Stimulated activated CD4-positive, alpha-beta T cell treated with anti-CD3 and anti-CD28 coated beads, Interleukin-15, amount 100 ng/mL, for 48 hours (primary cell): ENCODE measurements at regions not wholly inside any gene's neighbourhood (a gene's known extent, or its start where the extent isn't known, plus 50 kb on each side); places are given as distances from the start of the nearest gene placed in this dataset.
A peak's percentile ranks its signal among the peaks of the same experiment; 100 is the strongest.

ENCODE experiments used
- DNase-seq, 2 donors: peaks; one replicate each; pipeline ENCODE4 v3.0.0-alpha.2; 2020; ENCODE audit warnings: low read depth in 2 of 2

GRCh38 chr12:85352016-85352415 is 72.0 kb downstream of the ALX1 start:
- no peak for DNase-seq

- DNase-seq: no peak
These were observed 76.8 kb downstream of the ALX1 start for GRCh38 chr12:85356596-85357385.

GRCh38 chr12:85357609-85358008 is 77.6 kb downstream of the ALX1 start:
- DNase-seq: no peak

GRCh38 chr12:85358715-85359114 is 78.7 kb downstream of the ALX1 start:
- no peak for DNase-seq

GRCh38 chr12:85363382-85364190 is 83.6 kb downstream of the ALX1 start:
- no peak for DNase-seq

GRCh38 chr12:85367936-85368335 is 87.9 kb downstream of the ALX1 start:
- no peak for DNase-seq

GRCh38 chr12:85369365-85370154 is 89.5 kb downstream of the ALX1 start:
- no peak for DNase-seq

- no peak for DNase-seq
These were observed 93.0 kb downstream of the ALX1 start for GRCh38 chr12:85373045-85373444.

GRCh38 chr12:85374981-85375380 is 95.0 kb downstream of the ALX1 start:
- DNase-seq: no peak

GRCh38 chr12:85385406-85385805 is 105.4 kb downstream of the ALX1 start:
- DNase-seq: no peak

GRCh38 chr12:85390266-85390665 is 110.2 kb downstream of the ALX1 start:
- no peak for DNase-seq

- no peak for DNase-seq
These were observed 112.5 kb downstream of the ALX1 start for GRCh38 chr12:85392508-85392907.

- no peak for DNase-seq
These were observed 113.6 kb downstream of the ALX1 start for GRCh38 chr12:85393606-85394005.

- DNase-seq: no peak
These were observed 114.0 kb downstream of the ALX1 start for GRCh38 chr12:85394065-85394464.

GRCh38 chr12:85394809-85395208 is 114.8 kb downstream of the ALX1 start:
- DNase-seq: no peak

- DNase-seq: no peak
These were observed 125.2 kb downstream of the ALX1 start for GRCh38 chr12:85405262-85405661.

- DNase-seq: no peak
These were observed 125.9 kb downstream of the ALX1 start for GRCh38 chr12:85405781-85406522.

GRCh38 chr12:85413266-85413665 is 133.2 kb downstream of the ALX1 start:
- no peak for DNase-seq

GRCh38 chr12:85422762-85423161 is 142.7 kb downstream of the ALX1 start:
- no peak for DNase-seq

- DNase-seq: no peak
These were observed 143.9 kb downstream of the ALX1 start for GRCh38 chr12:85423947-85424346.

GRCh38 chr12:85424581-85425348 is 144.7 kb downstream of the ALX1 start:
- DNase-seq: peak in 1 of 2 donors; percentile 1
